ENCODE measurements at regions not wholly inside any gene's neighbourhood (a gene's known extent, or its start where the extent isn't known, plus 50 kb on each side); places are given as distances from the start of the nearest gene placed in this dataset.

DNA sequence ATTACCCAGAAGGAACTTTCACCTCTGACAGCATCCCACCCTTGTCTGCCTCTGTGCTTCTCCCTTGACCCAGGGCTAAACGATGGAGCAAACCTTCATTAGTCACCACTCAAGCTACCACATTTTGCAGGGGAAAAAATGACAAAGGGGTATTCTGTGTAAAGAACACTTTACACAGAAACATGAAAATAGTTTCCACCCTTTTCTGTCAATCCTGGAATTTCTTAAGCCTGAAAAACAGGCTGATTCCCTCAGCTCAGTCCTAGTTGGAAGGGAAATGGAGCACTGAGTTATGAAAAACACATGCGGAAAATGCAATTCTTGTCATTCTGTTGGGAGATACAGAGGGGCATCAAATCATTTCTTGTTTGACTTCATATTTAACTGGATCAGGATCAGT lies 175.0 kb upstream of the HNRNPA3 start:
- no peak for DNase-seq

DNA sequence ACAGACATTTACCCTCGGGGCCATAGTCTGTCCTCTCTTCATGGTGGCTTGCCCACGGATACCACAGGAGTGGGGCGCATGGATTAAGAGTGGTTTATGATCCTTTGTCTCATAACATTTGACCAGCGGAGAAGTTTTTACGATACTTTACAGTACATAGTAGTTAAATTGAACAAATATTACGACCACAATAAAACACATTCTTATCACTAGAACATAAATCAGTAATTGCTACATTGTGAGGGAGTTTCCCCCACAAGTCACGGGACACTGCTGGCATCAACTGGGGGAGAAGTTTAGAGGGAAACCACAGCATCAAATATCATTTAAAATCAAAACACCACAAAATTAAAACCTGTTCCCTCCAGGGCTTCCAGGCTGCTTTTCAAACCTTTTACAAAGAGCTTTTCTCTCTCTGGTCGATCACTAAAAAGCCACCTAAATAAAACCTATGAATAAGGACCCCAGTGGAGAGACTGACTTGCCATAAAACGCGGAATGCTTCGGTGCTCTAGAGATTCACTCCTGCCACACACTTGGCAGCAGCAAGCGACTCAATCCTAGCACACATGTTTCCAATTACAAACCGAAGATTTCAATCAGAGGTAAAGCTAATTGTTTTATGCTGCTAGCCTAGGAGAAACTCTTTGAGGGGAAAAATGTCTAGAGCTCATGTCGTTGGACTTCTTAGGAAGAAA lies 173.7 kb upstream of the HNRNPA3 start:
- DNase-seq = no peak

DNA sequence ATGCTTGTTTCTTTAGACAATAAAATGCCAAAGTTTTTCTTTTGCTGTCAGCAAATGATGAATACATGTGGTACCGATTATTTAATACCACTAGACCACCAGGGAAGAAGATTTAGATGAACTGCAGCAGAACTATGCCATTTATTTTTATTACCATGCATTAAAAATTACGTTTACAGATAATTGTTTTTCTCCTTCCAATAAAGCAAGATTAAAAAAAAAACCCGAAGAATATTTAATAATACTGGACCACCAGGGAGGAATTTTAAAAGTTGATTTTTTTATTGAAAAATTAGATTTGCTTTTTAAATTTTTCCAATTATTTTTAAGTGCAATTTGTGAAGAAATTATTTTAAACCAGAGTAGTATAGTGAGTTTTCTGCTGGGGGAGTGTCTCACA lies 170.3 kb upstream of the HNRNPA3 start:
- no peak for DNase-seq

DNA sequence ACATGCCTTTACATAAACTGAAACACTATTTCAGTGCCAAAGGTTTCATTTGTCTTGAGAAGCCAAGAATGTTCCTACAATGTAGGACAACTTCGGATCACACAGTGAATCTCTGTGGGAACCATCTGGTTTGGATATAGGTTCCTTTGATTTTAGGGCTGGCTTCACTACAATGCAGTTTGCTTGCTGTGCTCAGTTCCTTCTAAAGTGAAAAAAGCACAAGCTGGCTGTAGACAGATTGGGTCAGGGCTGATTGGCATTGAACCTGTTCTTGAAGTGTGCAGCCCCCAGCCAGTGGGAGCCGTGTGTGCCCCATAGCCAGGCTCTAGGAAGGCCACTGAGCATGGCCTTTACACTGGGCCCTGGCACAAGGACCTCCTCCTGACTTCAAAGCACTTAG lies 167.9 kb upstream of the HNRNPA3 start:
- no peak for DNase-seq

DNA sequence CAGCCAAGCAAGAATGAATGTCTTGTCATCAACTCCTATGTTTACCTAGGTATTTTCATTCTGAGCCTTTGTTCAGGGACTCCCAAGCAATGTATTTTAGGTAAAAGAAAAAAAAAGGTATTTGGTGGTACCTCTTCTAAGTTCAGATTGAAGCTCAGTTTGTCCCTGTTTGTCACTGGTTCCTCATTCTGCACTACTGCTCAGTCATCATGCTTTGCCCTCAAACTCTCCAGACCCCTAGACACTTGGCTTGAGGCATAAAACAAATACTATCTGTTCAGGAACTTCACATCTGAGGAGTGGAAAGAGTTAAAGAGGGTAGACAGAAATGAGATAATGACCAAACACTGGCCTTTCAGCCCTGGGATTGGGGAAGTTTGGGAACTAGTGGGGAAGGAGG lies 163.6 kb upstream of the HNRNPA3 start:
- no peak for DNase-seq

DNA sequence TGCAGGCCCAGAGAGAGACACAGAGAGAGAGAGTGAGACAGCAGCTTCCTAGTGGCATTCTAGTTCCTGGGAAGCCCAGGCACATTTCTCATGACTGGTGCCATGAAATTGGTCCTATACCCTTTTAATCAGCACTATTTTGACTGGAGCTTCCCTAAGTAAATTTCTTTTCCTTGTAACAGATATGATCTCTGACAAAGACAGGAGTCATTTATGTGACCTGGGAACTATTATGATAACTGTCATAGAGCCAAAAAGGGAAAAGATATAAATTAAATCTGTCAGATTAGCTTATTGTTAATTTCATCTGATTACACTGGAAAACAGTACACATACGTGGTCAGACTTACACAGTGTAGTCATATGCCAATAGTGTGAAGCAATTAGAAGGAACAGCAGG lies 161.3 kb upstream of the HNRNPA3 start:
- no peak for DNase-seq

DNA sequence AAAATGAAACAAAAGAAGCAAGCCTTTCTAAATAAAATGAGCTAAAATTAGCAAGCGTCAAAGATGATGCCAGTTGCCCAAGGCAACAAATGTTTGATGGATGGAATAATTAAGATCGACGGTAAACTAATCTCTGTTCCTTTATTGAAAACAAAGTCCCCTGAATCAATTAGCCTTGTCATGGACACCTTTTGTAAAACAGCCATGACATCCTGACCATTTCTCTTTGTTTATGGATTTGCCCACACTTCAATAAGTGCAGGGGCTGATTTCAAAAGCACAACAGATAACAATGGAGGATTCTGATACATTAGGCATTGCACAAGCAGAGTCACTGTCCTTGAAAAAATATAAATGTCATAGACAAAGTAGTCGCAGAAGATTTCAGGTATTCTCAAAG lies 160.1 kb upstream of the HNRNPA3 start:
- no peak for DNase-seq

DNA sequence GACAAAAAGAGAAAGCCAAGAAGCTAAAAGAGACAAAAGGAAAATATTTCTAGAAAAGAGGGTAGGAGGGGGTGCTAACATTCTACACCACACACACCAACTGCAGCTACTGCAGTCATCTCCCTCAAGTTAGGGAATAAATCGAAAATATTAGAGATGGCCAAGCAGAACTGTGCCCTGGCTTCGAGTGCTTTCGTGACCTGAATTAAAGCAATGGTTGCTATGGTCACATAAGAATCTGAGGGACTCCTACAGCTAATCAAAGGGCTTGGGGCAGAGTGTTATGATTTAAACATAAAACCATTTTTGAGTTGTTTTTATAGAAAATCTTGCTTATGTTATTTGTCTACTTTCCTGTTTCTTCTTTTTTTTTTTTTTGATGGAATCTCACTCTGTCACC lies 159.6 kb upstream of the HNRNPA3 start:
- DNase-seq = no peak

DNA sequence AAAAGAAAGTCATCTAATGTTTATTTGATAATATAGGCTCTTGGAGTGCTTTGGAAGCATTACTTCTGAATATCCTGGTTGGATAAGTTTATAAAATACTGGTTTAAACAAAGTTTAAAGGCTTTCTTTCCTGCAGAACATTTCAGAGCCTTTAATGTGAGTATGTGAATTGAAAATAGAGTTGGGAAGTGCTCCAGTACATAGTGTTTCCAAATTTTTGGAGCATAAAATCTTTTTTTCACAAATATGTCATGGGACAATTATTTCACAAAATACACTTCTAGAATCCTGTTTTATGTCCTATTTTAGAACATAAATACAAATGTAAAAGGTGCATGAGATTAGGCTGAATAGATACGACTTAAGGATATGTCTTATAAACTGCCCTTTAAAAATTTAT lies 158.9 kb upstream of the HNRNPA3 start:
- no peak for DNase-seq

DNA sequence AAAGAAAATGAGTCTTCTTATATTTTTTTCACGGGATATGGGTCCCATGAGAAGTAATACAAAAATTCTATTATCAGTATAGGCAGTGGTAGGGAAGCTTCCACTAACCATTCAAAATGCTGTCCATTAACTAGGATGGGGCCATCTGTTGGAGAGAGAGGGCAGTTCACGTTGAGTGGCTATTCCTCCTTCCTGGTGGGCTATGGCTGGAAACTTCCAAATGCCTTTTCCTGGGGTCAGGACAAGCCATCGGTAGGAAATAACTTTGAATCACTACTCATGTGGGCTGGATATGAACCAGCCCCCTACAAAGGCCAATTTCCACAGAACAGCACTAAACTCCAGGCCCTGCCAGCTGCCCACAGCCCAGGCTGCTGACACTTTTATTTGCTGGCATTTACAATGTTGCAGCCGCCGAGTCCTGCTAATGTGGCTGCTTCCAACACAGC lies 156.1 kb upstream of the HNRNPA3 start:
- DNase-seq = no peak

DNA sequence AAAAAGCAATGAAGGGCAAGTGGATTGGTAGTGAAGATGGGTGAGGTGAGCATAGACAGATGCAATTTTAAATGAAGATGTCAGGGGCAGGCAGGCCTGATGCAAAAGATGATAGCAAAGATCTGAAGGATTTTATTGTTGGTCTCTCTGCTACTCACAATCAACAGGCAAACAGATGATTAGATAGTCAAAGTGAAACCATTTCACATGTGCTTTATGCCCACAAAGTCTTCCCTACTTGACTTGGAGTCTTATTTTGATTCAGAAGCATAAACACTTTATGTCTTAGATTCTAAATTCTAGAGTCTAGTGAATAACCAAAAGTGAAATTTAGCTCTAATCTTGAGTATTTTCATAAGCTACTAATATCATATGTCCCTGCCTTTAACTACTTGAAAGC lies 153.8 kb upstream of the HNRNPA3 start:
- no peak for DNase-seq

DNA sequence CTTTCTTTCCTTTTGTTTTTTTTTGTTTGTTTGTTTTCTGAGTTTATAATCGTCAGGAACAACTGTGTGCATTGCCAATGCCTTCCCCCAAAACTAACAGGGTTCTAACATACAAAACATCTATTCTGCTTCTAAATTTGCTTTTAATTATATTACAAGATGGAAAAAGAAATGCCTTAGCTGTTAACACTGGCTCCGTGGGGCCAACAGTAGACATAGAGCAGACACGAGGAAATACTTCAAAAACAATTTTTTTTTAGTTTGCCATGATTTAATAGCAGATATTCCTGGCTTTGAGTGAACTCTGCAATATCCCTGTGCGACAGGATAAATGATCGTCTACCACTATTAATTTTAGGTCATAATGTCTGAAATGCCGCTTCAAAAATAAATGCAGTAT lies 153.3 kb upstream of the HNRNPA3 start:
- DNase-seq = no peak

DNA sequence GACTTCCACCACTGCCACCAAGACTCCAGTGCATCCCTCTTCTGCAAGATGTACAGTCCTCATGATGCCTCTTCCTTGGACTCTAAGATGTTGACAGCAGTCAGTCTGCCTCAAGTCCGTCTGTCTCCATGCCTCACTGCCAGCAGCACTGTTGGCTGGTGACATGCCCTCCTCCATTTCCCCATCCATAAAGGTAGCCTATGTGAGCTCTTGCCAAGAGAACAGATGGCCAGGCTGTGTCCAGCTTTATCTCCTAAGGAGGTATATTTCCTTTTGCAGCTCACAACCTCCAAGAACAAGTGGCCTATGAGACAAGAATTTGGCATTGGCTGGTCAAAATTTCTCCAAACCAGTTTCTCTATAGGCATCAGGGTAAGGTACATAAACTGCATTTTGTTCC lies 149.3 kb upstream of the HNRNPA3 start:
- no peak for DNase-seq

DNA sequence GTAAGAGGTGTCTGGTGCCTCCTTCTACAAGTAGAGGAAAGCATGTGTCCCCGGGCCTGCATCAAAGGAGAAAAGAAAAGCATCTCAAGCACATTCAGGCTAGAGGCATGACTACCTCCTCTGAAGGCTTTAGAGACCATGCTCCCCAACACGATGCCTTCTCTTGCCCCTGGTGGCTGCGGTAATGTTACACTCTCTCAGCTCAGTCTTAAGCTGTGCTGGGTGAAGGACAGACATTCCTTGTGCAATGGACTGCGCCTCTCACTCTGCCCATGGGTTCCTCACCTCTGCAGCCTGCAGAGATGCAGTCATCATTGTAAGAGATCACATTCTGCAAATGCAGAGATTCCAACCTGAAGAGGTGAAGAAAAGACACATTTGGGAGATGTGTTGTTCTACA lies 148.2 kb upstream of the HNRNPA3 start:
- DNase-seq = no peak

DNA sequence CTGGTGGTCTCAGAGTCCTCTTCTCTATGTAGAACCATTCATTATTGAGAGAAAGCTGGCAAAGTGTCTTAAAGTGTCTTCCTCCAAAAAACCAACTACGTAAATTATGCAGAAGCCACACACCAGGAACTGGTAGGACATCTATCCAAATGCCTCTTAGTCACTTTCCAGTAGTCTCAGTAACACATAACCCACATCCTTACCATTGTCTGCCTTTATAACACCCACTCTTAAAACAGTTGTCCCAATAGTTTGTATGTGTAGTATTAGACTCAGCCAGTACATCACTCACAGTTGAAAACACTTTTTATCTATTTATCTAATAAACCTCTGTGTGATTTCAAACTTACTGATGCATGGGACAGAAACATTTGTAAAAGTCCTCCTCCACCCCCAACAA lies 143.6 kb upstream of the HNRNPA3 start:
- no peak for DNase-seq

DNA sequence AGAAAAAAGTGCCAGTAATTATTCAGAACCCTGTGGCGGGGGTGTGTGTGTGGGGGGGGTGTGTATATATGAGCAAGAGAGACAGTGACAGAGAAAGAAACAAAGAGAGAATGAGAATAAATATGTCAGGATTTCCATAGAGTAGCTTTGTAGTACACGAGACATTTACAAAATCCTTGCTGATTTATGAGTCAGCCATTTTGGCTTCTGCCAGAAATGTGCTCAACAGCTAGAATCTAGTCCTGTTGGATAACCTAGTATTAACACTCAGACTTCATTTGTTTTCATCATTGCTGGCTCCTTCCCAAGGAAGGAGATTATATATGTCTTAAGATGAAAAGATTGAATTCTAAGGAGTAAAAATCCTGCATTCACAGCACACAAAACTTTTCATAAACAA lies 140.5 kb upstream of the HNRNPA3 start:
- DNase-seq = no peak

DNA sequence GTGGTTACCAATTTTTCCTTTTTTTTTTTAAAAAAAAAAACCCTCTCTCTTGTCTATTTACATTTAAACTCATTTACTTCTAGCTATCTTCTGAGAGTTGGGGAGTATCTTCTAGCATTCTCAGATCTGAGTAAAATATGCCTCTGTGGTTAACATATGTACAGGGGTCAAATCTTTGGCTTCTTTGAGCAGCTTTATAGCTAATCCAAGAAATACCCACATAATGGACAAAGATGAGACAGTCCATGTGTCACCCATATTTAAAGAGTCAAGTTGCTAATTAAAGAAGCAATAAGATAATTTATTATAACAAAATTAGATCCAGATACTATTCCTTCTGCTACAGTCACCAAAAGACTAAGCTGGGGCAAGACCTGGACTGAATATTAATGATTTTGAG lies 139.0 kb upstream of the HNRNPA3 start:
- no peak for DNase-seq

DNA sequence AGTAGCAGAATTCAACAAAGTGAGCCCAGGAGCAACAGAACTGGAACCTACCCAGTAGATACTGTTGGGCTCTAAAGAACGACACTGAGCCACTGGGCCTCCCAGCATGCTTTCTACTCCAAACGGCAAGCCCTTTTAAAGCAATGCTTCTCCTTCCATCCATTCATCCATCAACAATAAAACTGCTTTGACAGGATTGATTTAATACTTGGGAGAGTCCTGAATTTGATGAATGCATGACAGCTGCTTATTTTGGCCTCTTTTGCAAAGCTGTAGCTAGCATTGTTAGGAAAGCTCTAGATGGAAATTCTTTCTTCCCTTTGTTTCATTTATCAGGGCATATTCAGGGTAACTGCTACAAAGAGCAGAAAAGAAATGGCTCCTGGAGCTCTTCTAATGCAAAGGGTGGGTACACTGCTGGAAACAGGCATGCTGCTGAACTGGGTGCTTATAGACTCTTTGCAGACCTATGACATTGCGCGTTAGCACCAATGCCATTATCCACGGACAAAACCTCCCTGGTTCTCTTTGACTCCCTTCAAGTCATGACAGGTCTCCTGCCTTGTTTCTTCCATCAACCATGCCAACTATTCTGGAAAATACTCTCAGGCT lies 138.4 kb upstream of the HNRNPA3 start:
- no peak for DNase-seq

DNA sequence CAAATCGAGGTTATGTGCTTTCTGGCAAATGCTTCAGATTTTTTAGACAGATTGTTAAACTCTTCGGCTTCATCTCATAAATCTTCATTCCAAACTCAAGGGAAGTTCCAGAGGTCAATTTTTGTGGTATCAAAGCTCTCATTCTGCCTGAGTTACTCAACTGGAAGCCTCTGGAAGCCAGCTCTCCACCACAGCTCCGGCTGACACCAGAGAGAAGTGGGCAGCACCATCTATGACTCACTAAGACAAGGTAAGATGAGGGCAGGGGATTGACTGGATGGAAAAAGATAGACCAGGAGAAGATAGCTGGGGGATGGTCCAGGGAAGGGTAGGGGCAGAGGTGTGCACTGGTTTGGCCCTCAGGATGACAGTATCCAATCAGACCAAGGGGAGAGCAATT lies 137.3 kb upstream of the HNRNPA3 start:
- no peak for DNase-seq

DNA sequence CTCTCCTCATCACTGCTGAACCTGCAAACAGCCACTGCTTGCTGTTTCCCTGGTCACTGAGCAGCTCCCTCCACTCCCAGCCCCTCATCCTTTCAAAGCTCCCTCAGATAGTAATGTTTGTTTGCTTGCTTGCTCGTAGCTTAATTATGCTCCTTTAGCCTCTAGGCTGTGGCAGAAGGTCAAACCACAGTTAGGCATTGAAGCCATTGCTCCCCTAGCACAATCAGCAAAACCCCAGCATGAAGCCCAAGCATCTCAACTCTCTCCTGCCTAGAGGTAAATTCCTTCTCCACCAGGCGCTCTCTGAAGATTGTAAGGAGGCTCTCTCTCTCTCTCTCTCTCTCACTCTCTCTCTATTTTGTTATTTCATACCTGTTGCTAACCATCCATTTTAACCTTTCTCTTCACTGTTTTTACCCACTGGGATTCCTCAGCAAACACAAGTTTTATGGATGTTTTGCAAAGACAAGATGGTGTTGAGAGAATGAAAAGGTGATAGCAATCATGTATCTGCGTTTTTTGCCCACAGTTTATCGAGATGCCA lies 135.9 kb upstream of the HNRNPA3 start:
- no peak for DNase-seq

DNA sequence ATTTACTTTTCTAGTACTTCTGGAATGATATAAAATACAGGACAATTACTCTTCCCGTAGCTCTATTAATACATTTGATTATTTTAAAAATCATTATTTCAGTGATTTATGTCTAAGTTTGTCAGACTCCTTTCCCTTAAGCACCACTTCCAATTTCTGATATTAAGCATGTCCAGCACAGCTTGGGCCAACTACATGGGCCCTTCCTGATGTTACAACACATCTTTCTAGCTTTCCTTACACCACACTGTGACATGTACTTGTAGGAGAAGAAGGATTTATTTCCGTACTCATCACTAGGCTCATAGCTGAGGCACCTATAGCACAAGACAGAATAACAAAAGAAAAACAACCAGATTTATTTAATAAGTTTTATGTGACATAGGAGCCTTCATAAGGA lies 134.8 kb upstream of the HNRNPA3 start:
- DNase-seq = no peak

DNA sequence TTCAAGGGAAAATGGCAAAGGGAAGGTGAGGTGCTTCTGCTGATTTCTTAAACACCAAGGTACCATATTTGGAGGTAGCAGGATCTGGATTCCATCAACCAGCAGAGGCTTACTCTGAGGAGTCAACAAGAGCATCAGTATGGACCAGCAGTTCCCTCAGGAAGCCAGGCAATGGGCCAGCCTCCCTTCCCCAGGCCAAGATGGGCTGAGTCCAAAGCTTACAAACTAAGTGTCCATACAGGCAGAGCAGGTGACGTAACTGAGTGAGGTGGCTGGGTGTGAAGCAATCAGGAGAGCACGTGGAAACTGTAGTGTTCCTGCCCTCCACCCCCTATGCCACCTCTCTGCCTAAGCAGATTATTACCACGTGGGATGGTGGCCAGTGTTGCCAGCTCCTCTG lies 134.2 kb upstream of the HNRNPA3 start:
- DNase-seq = no peak

DNA sequence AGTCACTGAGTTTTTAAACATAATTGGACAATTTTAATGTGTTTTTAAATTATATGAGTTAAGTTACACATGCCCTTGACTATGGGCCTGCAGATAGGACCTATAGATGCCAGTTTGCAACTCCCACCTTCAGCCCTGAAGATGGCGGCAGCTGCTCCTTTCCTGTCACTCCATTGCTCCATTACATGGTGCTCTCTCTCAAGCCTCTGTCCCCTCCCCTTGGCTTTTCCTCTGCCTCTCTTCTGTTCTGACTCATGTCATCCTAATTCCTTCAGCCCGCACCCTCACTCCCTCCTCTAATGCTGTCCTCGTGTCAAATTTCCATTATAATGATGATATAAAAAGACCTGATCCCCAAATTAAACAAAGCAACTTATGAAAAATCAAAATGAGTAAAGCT lies 133.7 kb upstream of the HNRNPA3 start:
- no peak for DNase-seq

DNA sequence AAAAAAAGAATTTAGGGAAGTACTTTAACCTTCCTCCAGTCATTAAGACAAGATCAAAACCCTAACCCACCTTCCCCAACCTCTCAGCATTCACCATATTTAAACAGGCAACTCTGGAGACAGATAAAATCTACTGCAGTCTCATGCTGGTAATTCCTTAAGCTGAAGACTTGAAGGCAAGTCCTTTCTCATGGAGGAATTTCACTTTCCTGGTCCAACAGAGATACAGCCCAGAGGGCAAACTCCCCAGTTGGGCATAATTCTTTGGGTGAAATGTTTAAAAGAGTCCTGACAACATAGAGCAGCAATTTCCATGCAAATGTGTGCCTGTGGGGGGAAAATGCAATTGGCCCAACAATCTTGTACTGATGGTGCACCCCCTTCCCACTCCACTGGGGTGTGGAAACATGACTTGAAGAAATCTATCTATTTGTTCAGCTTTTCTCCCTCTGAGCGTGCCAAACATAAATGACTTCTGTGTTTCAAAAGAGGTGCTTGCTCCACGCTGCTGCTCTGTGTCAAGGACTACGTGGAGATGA lies 131.8 kb upstream of the HNRNPA3 start:
- DNase-seq = no peak

DNA sequence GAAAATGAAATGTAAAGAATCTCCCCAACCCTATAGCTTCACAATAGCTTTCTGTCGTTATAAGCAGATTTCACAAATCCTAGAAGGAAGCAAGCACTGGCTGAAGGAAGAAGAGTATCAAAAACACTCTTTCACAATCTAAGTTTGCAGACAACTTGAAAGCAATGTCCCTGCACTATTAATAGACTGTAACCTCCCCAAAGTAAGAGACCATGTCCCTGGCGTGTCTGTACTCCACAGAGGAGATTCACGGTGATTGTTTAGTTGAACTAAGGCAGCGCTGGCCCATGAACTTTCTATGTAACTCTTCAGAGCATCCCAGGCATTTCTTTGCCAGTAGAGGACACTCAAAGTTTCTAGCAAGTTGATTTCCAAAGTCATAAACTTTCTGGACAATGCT lies 128.0 kb upstream of the HNRNPA3 start:
- DNase-seq = no peak
